ENCODE measurements at regions not wholly inside any gene's neighbourhood (a gene's known extent, or its start where the extent isn't known, plus 50 kb on each side); places are given as distances from the start of the nearest gene placed in this dataset.

- Histone ChIP-seq H3K9me3 (ENCODE audit: control insufficient read depth, insufficient read depth, low read length) (no peaks in the 10 kb centered on the region), H3K27me3 (ENCODE audit: control insufficient read depth, insufficient read depth, low read length) (no peaks in the 10 kb centered on the region), H3K4me3 (ENCODE audit: low read length) (no peak overlapping the region), H3K36me3 (ENCODE audit: control insufficient read depth, insufficient read depth, low read length) (no peaks in the 10 kb centered on the region), H3K4me1 (ENCODE audit: control insufficient read depth, insufficient read depth, low read length) (no peaks in the 10 kb centered on the region), H3K27ac (ENCODE audit: low read length) (no peak overlapping the region)
- 100% methylated on average over 1 of the region's 8 CpGs for WGBS (ENCODE audit: insufficient coverage, insufficient read length)
- no peak for DNase-seq (ENCODE audit: low read depth, low spot score)
Observed at GRCh38 chr14:98958632-98959031, 313.4 kb downstream of the BCL11B start.

- no peaks in the 10 kb centered on the region for H3K9me3 ChIP-seq (ENCODE audit: control insufficient read depth, insufficient read depth, low read length)
- WGBS (ENCODE audit: insufficient coverage, insufficient read length), result no CpG with 5 or more reads among the region's 6 CpGs
- no peak for DNase-seq (ENCODE audit: low read depth, low spot score)
- H3K4me3 ChIP-seq (ENCODE audit: low read length), result no peak overlapping the region
- no peaks in the 10 kb centered on the region; the same call in 1 of the 2 replicates for H3K4me1 ChIP-seq (ENCODE audit: control insufficient read depth, insufficient read depth, low read length)
- H3K27me3 ChIP-seq (ENCODE audit: control insufficient read depth, insufficient read depth, low read length), result no peaks in the 10 kb centered on the region
- H3K36me3 ChIP-seq (ENCODE audit: control insufficient read depth, insufficient read depth, low read length), result no peaks in the 10 kb centered on the region
- H3K27ac ChIP-seq (ENCODE audit: low read length), result no peak overlapping the region
Observed at GRCh38 chr14:98959410-98959809, 312.6 kb downstream of the BCL11B start.

GRCh38 chr14:98959958-98960616 lies 311.9 kb downstream of the BCL11B start:
- no peak for DNase-seq (ENCODE audit: low read depth, low spot score)
- no peaks in the 10 kb centered on the region; the same call in 1 of the 2 replicates for H3K4me1 ChIP-seq (ENCODE audit: control insufficient read depth, insufficient read depth, low read length)
- H3K9me3 ChIP-seq (ENCODE audit: control insufficient read depth, insufficient read depth, low read length), result no peaks in the 10 kb centered on the region
- no peak overlapping the region for H3K4me3 ChIP-seq (ENCODE audit: low read length)
- H3K27ac ChIP-seq (ENCODE audit: low read length), result no peak overlapping the region
- H3K36me3 ChIP-seq (ENCODE audit: control insufficient read depth, insufficient read depth, low read length), result no peaks in the 10 kb centered on the region
- WGBS (ENCODE audit: insufficient coverage, insufficient read length), result no CpG with 5 or more reads among the region's 12 CpGs
- no peaks in the 10 kb centered on the region for H3K27me3 ChIP-seq (ENCODE audit: control insufficient read depth, insufficient read depth, low read length)

- no peaks in the 10 kb centered on the region; the same call in 1 of the 2 replicates for H3K4me1 ChIP-seq (ENCODE audit: control insufficient read depth, insufficient read depth, low read length)
- no CpG with 5 or more reads among the region's 7 CpGs for WGBS (ENCODE audit: insufficient coverage, insufficient read length)
- H3K9me3 ChIP-seq (ENCODE audit: control insufficient read depth, insufficient read depth, low read length), result no peaks in the 10 kb centered on the region
- DNase-seq (ENCODE audit: low read depth, low spot score), result no peak
- H3K27me3 ChIP-seq (ENCODE audit: control insufficient read depth, insufficient read depth, low read length), result no peaks in the 10 kb centered on the region
- H3K36me3 ChIP-seq (ENCODE audit: control insufficient read depth, insufficient read depth, low read length), result no peaks in the 10 kb centered on the region
- no peak overlapping the region for H3K27ac ChIP-seq (ENCODE audit: low read length)
- H3K4me3 ChIP-seq (ENCODE audit: low read length), result no peak overlapping the region
Observed at GRCh38 chr14:98960617-98961013, 311.4 kb downstream of the BCL11B start.

- WGBS (ENCODE audit: insufficient coverage, insufficient read length), result no CpG with 5 or more reads among the region's 4 CpGs
- H3K4me3 ChIP-seq (ENCODE audit: low read length), result no peak overlapping the region
- H3K27ac ChIP-seq (ENCODE audit: low read length), result no peak overlapping the region
- no peaks in the 10 kb centered on the region for H3K27me3 ChIP-seq (ENCODE audit: control insufficient read depth, insufficient read depth, low read length)
- H3K9me3 ChIP-seq (ENCODE audit: control insufficient read depth, insufficient read depth, low read length), result no peaks in the 10 kb centered on the region
- H3K36me3 ChIP-seq (ENCODE audit: control insufficient read depth, insufficient read depth, low read length), result no peaks in the 10 kb centered on the region
- no peaks in the 10 kb centered on the region; the same call in 1 of the 2 replicates for H3K4me1 ChIP-seq (ENCODE audit: control insufficient read depth, insufficient read depth, low read length)
- no peak for DNase-seq (ENCODE audit: low read depth, low spot score)
Observed at GRCh38 chr14:98961191-98961590, 310.8 kb downstream of the BCL11B start.

GRCh38 chr14:98962118-98962517 lies 309.9 kb downstream of the BCL11B start:
- H3K9me3 ChIP-seq (ENCODE audit: control insufficient read depth, insufficient read depth, low read length), result no peaks in the 10 kb centered on the region
- H3K4me1 ChIP-seq (ENCODE audit: control insufficient read depth, insufficient read depth, low read length), result no peaks in the 10 kb centered on the region; the same call in 1 of the 2 replicates
- no peak overlapping the region for H3K27ac ChIP-seq (ENCODE audit: low read length)
- DNase-seq (ENCODE audit: low read depth, low spot score), result no peak
- no peaks in the 10 kb centered on the region for H3K27me3 ChIP-seq (ENCODE audit: control insufficient read depth, insufficient read depth, low read length)
- WGBS (ENCODE audit: insufficient coverage, insufficient read length), result no CpG with 5 or more reads among the region's 12 CpGs
- H3K36me3 ChIP-seq (ENCODE audit: control insufficient read depth, insufficient read depth, low read length), result no peaks in the 10 kb centered on the region
- no peak overlapping the region for H3K4me3 ChIP-seq (ENCODE audit: low read length)

- DNase-seq (ENCODE audit: low read depth, low spot score), result no peak
- Histone ChIP-seq H3K9me3 (ENCODE audit: control insufficient read depth, insufficient read depth, low read length) (no peaks in the 10 kb centered on the region), H3K36me3 (ENCODE audit: control insufficient read depth, insufficient read depth, low read length) (no peaks in the 10 kb centered on the region), H3K27ac (ENCODE audit: low read length) (no peak overlapping the region), H3K27me3 (ENCODE audit: control insufficient read depth, insufficient read depth, low read length) (no peaks in the 10 kb centered on the region), H3K4me3 (ENCODE audit: low read length) (no peak overlapping the region), H3K4me1 (ENCODE audit: control insufficient read depth, insufficient read depth, low read length) (no peaks in the 10 kb centered on the region; the same call in 1 of the 2 replicates)
- no CpG with 5 or more reads among the region's 2 CpGs for WGBS (ENCODE audit: insufficient coverage, insufficient read length)
Observed at GRCh38 chr14:98963610-98964009, 308.4 kb downstream of the BCL11B start.

GRCh38 chr14:98964171-98964570 lies 307.8 kb downstream of the BCL11B start:
- Histone ChIP-seq H3K36me3 (ENCODE audit: control insufficient read depth, insufficient read depth, low read length) (no peaks in the 10 kb centered on the region), H3K27ac (ENCODE audit: low read length) (no peak overlapping the region), H3K4me3 (ENCODE audit: low read length) (no peak overlapping the region), H3K4me1 (ENCODE audit: control insufficient read depth, insufficient read depth, low read length) (no peaks in the 10 kb centered on the region; the same call in 1 of the 2 replicates), H3K9me3 (ENCODE audit: control insufficient read depth, insufficient read depth, low read length) (no peaks in the 10 kb centered on the region), H3K27me3 (ENCODE audit: control insufficient read depth, insufficient read depth, low read length) (no peaks in the 10 kb centered on the region)
- no peak for DNase-seq (ENCODE audit: low read depth, low spot score)
- WGBS (ENCODE audit: insufficient coverage, insufficient read length), result no CpG with 5 or more reads among the region's 7 CpGs

GRCh38 chr14:98965076-98965475 lies 306.9 kb downstream of the BCL11B start:
- H3K4me1 ChIP-seq (ENCODE audit: control insufficient read depth, insufficient read depth, low read length), result no peaks in the 10 kb centered on the region; the same call in 1 of the 2 replicates
- no peak for DNase-seq (ENCODE audit: low read depth, low spot score)
- no peaks in the 10 kb centered on the region for H3K36me3 ChIP-seq (ENCODE audit: control insufficient read depth, insufficient read depth, low read length)
- H3K27ac ChIP-seq (ENCODE audit: low read length), result no peak overlapping the region
- no peak overlapping the region for H3K4me3 ChIP-seq (ENCODE audit: low read length)
- H3K9me3 ChIP-seq (ENCODE audit: control insufficient read depth, insufficient read depth, low read length), result no peaks in the 10 kb centered on the region
- H3K27me3 ChIP-seq (ENCODE audit: control insufficient read depth, insufficient read depth, low read length), result no peaks in the 10 kb centered on the region
- no CpG with 5 or more reads among the region's 5 CpGs for WGBS (ENCODE audit: insufficient coverage, insufficient read length)

- H3K9me3 ChIP-seq (ENCODE audit: control insufficient read depth, insufficient read depth, low read length), result no peaks in the 10 kb centered on the region
- no CpG with 5 or more reads among the region's 3 CpGs for WGBS (ENCODE audit: insufficient coverage, insufficient read length)
- no peaks in the 10 kb centered on the region for H3K27me3 ChIP-seq (ENCODE audit: control insufficient read depth, insufficient read depth, low read length)
- no peak overlapping the region for H3K4me3 ChIP-seq (ENCODE audit: low read length)
- H3K27ac ChIP-seq (ENCODE audit: low read length), result no peak overlapping the region
- no peaks in the 10 kb centered on the region; the same call in 1 of the 2 replicates for H3K4me1 ChIP-seq (ENCODE audit: control insufficient read depth, insufficient read depth, low read length)
- DNase-seq (ENCODE audit: low read depth, low spot score), result no peak
- no peaks in the 10 kb centered on the region for H3K36me3 ChIP-seq (ENCODE audit: control insufficient read depth, insufficient read depth, low read length)
Observed at GRCh38 chr14:98966016-98966415, 306.0 kb downstream of the BCL11B start.
